GM21528 (cell line): ENCODE measurements at regions not wholly inside any gene's neighbourhood (a gene's known extent, or its start where the extent isn't known, plus 50 kb on each side); places are given as distances from the start of the nearest gene placed in this dataset.

Experiments
- ATAC-seq: cut with Tn5 transposase; IDR thresholded peaks from one replicate; pipeline ENCODE4 v1.9.1; 2021; ENCODE audit warnings: mild to moderate bottlenecking, moderate library complexity; ENCODE audit not compliant: unreplicated experiment, low FRiP score

DNA sequence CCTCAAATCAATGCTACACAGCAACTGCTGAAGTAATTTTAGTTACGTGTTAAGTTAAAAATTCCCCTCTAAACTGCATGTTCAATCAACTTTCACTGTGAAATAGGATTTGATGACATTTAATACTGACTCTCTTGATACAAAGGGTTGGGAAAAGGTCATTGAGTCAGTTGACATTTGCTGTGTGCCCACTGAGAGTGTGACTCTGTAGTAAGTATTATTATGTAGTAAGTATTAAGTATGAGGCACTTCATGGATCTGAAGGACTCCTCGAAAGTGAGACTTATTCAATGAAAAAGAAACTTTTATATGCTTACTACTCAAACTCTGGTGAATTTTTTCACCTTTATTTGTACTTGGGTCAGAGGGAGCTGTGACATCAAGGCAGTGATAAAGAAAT is 83.1 kb upstream of the S1PR1 start:
- ATAC-seq = no peak

GRCh38 chr1:101152633-101153032 is 84.2 kb upstream of the S1PR1 start:
- ATAC-seq = no peak

DNA sequence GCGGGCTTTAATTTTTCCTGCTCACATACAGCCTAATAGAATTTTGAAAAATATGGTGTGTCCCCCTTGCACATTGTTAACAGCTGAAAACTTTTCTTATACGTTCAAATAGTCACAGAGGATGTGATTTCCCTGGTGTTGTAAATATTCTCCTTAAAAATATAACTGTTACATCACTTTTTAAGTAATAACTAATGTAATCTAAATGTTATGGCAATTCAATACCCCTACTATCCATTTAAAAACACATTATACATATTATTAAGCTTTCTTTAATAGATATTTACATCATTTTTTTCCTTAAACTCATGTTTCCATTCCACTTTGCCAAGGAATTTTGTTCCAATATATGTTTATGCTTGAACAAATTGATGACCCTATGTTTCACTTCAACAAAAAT is 85.5 kb upstream of the S1PR1 start:
- ATAC-seq = no peak

DNA sequence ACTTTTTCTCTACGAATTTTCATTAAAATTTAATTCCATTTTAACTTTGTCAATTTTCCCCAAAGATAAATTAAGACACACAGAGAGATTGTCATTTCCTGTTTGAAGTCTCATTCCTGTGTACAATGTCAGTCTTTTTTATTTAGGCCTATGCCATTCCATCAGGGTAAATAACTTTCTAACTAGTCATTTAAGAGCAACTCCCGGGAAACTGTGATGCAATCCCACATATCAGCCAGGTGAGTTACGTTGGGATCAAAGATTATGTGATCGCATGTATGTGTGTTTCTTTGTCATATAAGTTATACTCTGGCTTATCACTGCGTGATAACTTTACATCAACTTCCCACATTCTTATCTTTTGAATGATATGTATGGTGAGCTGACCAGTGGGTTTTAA is 86.1 kb upstream of the S1PR1 start:
- ATAC-seq = no peak

DNA sequence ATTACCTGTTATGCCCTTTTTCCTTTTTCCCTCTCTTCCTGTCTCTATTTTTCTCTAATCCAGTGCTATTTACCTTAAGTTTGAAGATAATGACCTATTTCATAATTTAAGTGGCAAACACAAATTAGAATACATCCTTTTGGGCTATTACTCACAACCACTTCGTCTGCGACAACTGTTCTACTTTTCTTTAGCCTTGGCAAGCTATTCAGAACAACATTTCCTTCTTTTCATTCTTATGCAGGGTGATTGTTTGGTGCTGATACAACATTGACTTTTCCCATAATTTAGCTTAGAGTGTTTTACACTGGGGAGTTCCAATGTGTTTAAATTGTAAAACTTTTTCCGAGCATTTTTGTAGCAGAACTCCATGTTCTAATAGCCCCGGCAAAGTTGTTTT is 86.6 kb upstream of the S1PR1 start:
- ATAC-seq = no peak

GRCh38 chr1:101148980-101149379 is 87.8 kb upstream of the S1PR1 start:
- no peak for ATAC-seq

DNA sequence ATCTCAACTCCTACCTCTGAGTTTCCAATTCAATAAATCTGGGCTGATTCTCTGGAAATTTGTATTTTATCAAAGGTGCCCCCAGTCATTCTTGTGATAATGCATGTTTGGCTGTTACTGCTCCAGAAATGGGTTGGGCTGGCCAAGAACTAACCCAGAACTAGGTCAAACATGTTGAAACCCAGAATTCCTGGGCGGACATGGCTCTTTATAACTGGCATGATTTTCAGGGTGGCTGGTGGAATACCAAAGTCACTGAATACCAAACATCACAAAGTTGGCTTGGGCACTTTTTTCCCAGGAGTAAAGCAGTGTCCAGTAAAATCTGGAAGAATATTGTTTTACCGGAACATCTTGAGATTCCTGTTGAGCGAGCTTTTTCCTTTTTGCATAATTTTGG is 89.4 kb upstream of the S1PR1 start:
- ATAC-seq = no peak

GRCh38 chr1:101145449-101145820 is 91.4 kb upstream of the S1PR1 start:
- no peak for ATAC-seq

- ATAC-seq = no peak
Observed at GRCh38 chr1:101144671-101145448, 92.0 kb upstream of the S1PR1 start.

DNA sequence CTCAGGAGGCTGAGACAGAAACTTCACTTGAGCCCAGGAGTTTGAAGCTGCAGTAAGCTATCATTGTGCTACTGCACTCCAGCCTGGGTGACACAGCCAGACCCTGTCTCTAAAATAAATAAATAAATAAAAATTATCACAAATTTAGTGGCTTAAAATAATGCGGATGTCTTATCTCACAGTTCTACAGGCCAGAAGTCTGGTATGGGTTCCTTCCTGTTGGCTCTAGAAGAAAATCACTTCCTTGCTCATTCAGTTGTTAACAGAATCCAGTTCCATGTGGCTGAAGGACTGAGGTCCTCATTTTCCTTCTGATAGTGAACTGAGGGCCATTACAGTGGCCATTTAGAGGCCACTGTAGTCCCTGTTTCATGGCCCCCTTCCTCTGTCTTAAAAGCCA is 94.6 kb upstream of the S1PR1 start:
- ATAC-seq = no peak

DNA sequence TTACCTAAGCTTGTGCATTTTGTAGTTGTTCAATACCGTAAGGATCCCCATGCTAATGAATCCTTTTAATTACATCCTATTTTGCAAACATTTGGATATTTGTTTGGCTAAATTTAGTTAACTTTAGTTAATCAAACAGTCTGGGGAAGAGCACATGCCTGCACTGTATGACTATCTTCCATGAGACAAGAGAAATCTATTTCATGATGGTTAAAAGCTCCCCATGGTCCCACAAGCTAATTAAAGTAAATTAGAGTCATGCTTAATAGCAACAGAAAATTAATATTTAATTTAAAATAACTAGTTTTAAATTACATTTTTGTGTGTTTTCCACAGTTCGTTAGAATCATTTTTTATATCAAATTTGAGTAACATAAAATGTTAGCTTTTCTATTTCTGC is 95.4 kb upstream of the S1PR1 start:
- no peak for ATAC-seq

DNA sequence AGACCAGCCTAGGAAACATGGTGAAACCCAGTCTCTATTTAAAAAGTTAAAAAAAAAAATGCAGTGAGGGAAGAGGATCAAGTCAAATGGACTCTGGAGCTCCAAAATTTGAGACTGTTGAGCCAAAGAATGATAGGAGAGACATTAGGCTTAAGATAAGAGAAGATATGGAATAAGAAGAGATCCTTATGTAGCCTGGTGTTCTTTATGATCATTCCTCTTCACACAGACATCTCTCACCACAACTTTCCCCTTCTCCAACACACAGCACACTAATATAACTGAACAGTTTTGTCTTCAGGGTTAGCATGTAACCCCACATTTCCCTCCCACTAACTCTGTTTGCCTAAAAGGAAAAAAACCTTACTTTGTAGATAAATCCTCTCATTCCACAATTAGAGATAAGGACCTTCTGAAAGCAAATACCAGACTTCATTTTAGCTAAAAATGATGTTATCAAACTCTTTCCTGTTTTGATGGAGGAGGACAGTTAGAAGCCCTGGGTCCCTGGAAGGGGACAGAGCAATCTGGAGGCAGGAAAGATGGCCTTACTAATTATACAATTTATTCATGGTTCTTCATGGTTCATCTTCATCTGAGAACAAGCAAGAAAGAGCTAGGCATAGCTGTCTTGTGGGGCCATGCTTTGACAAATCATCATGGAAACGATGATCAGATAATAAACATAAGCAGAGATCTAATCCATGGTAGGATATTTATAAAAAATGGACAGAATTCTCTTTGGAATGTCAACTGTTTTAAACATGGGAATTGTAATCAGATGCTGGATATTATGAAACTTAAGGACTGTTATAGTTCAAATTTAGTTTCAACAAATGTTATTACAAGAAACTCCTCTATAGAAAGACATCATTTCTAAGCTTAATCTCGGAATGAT is 96.7 kb upstream of the S1PR1 start:
- no peak for ATAC-seq

DNA sequence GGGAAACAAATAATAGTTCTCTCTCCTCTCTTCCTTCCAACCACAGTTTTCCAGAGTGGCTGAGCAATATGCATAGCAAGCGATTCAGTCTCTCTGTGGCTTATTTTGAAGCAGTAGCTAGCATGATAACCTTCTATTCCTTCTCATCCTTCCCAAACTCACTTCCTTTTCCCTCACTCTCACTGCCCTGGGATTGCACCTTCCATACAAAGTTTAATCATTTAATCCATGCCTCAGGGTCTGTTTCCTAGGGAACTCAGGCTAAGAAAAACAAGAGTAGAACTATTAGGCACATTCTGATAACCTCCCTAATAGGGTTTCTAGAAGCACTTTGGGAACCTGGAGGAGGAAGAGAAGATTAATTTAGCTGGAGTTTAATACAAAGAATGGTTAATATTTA is 97.7 kb upstream of the S1PR1 start:
- ATAC-seq = no peak

GRCh38 chr1:101137144-101138126 is 99.4 kb upstream of the S1PR1 start:
- ATAC-seq = no peak

DNA sequence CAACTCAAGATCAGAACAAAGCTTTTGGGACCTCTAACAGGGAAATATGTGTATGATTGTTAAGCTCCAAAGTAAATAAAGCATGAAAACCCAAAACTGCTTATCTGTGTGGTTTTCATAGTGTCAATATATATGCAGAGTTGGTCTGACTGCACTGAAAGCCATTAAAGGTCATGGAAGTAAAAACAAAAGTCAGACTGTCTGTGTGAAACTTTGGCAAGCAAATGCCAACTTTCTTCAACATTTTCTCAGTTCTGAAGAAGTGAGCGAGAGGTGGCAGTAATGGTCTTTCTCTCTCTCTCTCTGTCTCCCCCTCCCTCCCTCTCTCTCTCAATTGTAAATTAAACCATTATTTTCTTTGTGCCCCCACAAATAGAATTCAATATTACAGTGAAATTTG is 100.1 kb upstream of the S1PR1 start:
- ATAC-seq = no peak

DNA sequence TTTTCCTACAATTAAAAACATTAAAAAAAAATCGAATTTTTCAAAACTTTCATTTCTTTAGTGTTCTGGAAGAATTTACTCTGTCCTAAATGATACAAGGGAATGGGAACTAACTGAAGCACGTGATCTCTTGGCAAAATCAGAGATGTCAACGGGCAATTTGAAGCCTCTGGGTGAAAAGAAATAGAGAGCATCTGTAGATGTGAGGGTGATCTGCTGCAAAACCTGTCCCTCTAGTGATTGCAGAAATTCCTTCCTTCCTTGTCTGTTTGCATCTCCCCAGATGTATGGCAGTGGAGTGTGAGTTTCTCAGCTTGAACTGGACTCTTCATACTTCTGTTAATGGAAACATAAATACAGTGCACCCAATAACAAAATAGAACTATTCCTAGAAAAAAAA is 100.5 kb upstream of the S1PR1 start:
- no peak for ATAC-seq

DNA sequence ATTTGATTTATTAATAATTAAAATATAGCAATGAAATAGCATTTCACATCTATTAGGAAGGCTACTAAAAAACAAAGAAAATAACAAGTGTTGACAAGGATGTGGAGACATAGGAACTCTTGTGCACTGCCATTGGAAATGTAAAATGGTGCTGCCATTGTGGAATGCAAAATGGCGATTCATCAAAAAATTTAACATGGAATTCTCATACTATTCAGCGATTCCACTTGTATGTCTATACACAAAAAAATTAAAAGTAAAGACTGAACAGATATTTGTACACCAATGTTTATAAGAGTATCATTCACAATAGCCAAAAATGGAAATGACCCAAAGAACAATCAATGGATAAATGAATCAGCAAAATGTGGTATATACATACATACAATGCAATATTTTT is 101.3 kb upstream of the S1PR1 start:
- no peak for ATAC-seq

DNA sequence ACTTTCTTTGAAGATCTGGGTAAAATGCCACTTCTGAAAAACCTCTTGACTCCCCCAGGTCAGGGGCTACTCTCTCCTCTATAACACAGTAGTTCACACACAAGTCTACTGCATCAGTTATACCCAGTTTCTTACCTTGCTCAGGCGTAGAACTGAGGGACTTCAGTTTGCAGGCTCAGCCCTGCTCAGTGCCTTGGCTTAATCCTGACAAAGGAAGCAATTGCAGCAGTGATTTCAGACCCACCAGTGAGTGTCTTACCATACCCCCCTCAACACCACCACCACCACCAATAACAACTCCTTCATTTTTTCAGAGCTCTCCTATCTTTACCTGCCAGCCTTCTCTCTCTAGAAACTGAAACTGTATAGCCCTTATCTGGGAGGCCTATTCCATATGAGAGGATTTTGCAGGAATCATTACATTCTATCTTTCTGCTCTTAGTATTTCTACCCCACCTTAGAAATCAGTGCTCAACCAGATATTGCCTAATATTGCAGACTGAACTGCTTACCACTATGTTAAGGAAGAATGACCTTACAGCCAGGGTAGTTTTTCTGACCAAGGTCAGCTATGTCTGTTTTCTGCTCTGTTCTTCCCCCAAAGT is 105.5 kb upstream of the S1PR1 start:
- ATAC-seq = no peak

DNA sequence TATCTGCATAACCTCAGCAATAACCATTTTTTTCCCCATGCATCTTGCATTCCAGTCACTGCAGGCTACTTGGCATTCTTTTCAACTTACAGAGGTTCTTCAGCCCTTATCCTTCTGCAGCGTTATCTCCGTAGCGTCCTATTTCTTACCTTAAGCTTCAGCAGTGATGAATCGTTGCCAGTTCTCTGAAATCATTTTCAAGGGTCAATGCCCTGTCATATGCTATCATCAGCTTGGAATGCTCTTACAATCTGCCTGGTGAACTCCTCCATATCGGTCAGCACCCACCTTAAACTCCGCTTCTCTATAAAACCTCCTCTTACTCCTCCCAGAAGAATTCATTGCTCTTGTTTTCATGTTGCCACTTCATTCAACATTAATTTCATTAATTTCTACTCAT is 105.1 kb upstream of the DPH5 start:
- ATAC-seq = no peak

DNA sequence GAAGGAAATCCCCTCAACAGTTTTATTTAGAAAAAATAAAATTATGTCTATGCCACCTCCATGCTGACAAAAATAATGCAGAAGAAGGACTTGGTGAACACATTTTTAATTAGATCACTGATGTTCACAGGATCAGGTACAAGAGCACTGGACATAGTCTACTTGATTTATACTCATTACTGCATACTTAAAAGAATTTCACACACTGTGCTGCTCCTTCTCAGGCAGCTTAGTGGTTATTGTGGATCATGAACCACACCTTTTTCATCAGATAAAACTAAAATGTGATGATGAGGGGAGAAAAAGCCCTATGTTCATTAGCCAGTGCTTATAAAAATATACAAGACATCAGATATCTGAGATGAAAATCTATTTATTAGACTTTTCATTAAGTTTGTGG is 103.3 kb upstream of the DPH5 start:
- no peak for ATAC-seq
